GM12872 (cell line): ENCODE measurements at regions not wholly inside any gene's neighbourhood (a gene's known extent, or its start where the extent isn't known, plus 50 kb on each side); places are given as distances from the start of the nearest gene placed in this dataset.

ENCODE experiments used
- CTCF ChIP-seq: IDR thresholded peaks from 3 replicates; pipeline ENCODE4 v1.5.1; 2011; ENCODE audit warnings: low read depth, mild to moderate bottlenecking, low read length, moderate library complexity; ENCODE audit not compliant: insufficient read depth

- no peak for TF ChIP-seq CTCF
These were observed 80.0 kb upstream of the PCDH20 start for GRCh38 chr13:61495648-61496047.

- TF ChIP-seq CTCF, result no peak
These were observed 70.8 kb upstream of the PCDH20 start for GRCh38 chr13:61486496-61486895.

GRCh38 chr13:61485128-61485765, 69.6 kb upstream of the PCDH20 start:
- no peak for TF ChIP-seq CTCF

- TF ChIP-seq CTCF, result no peak
These were observed 62.0 kb upstream of the PCDH20 start for GRCh38 chr13:61477619-61478018.

- no peak for TF ChIP-seq CTCF
These were observed 55.1 kb upstream of the PCDH20 start for GRCh38 chr13:61470786-61471185.

GRCh38 chr13:61466280-61466679, 50.6 kb upstream of the PCDH20 start:
- 0 out of 3 replicates have a peak, but pooled peaks have one; percentile 9 for TF ChIP-seq CTCF
